Progenitor cell of endocrine pancreas (in vitro differentiated cells): ENCODE measurements at regions not wholly inside any gene's neighbourhood (a gene's known extent, or its start where the extent isn't known, plus 50 kb on each side); places are given as distances from the start of the nearest gene placed in this dataset.

Experiments used
- DNase-seq: peaks from one replicate; pipeline ENCODE4 v3.0.0; 2021; ENCODE audit warnings: low spot score; ENCODE audit not compliant: unreplicated experiment
- H3K27ac Mint-ChIP-seq: 2 replicates; pipeline ENCODE4 v1.8.0; 2021; ENCODE audit warnings: mild to moderate bottlenecking, moderate library complexity, mixed read lengths
- H3K27me3 Mint-ChIP-seq: 2 replicates; pipeline ENCODE4 v1.8.0; 2021; ENCODE audit warnings: mixed read lengths
- H3K36me3 Mint-ChIP-seq: 2 replicates; pipeline ENCODE4 v1.8.0; 2022; ENCODE audit warnings: mixed read lengths; ENCODE audit not compliant: insufficient read depth
- H3K4me1 Mint-ChIP-seq: 2 replicates; pipeline ENCODE4 v1.8.0; 2021; ENCODE audit warnings: low read depth, mixed read lengths
- H3K4me3 Mint-ChIP-seq: 2 replicates; pipeline ENCODE4 v1.8.0; 2021; ENCODE audit warnings: low read depth, mild to moderate bottlenecking, moderate library complexity, mixed read lengths
- H3K9me3 Mint-ChIP-seq: 2 replicates; pipeline ENCODE4 v1.8.0; 2021; ENCODE audit warnings: low read depth, mixed read lengths
- CTCF ChIP-seq: fragments of 200-600 bp; sonication (generic); IDR thresholded peaks from one replicate; pipeline ENCODE4 v1.5.0; 2021; ENCODE audit warnings: antibody characterized with exemption, mild to moderate bottlenecking; ENCODE audit not compliant: unreplicated experiment

DNA sequence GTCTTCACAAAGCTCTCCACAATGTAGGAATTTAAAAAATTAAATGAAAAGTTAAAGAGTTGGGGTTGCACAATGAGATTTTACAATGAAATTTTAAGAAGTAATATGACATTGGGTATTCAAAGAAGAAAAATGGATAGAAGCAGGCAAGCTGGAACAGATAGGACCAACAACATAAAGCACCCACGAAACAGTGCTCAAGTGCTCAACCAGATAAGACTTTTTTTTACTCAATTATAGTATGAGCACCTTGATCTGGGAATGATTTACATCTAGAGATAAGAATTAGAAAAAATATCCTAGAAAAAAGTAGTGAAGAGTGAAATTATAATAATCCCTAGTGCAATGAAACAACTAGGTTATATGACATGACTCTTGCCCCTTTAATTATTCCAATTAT is 1670.1 kb upstream of the ACO1 start:
- Mint-ChIP-seq H3K27me3 (no peaks in the 10 kb centered on the region), H3K4me3 (no peak overlapping the region), H3K27ac (no peak overlapping the region)

DNA sequence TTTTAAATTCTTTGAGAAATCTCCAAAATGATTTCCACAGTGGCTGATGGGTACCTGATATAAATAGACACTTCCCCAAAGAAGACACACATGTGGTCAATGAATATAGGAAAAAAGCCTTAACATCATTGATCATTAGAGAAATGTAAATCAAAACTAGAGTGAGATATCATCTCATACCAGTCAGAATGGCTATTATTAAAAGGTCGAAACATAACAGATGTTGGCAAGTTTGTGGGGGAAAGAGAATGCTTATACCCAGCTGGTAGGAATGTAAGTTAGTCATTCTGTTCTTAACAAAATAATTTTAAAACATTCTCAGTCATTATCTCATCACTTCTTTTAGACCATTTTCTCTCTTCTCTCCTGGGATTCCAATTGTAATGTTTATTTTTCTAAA is 1666.0 kb upstream of the ACO1 start:
- no peaks in the 10 kb centered on the region for H3K36me3 Mint-ChIP-seq
- H3K4me1 Mint-ChIP-seq = peaks cover 3% of the 10 kb centered on the region
- H3K27me3 Mint-ChIP-seq = no peaks in the 10 kb centered on the region
- TF ChIP-seq CTCF = no peak
- no peak overlapping the region for H3K27ac Mint-ChIP-seq
- no peaks in the 10 kb centered on the region for H3K9me3 Mint-ChIP-seq
- no peak overlapping the region for H3K4me3 Mint-ChIP-seq
- no peak for DNase-seq

More for the DNA sequence above, 1670.1 kb upstream of the ACO1 start:
- Mint-ChIP-seq H3K36me3 (no peaks in the 10 kb centered on the region), H3K4me1 (peaks cover 10% of the 10 kb centered on the region), H3K9me3 (no peaks in the 10 kb centered on the region)
- DNase-seq = no peak
- TF ChIP-seq CTCF = no peak

DNA sequence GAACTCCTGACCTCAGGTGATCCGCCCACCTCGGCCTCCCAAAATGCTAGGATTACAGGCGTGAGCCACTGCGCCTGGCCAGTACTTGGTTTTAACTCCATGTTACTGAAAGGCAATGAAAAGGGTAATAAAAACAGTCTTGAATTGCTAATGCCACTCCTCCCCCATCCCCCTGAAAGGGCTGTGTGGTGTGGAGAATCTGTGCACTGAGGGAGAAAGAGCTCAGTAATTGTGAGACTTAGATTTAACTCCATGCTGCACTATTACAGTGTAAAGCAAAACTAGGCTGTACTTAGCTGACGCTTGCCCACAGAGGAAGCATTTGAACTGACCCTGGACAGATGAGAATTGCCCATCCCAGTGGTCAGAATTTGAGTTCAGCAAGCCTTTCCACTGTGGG is 1662.4 kb upstream of the ACO1 start:
- Mint-ChIP-seq H3K4me3 (no peak overlapping the region), H3K27ac (no peak overlapping the region), H3K4me1 (no peaks in the 10 kb centered on the region), H3K27me3 (no peaks in the 10 kb centered on the region), H3K36me3 (no peaks in the 10 kb centered on the region), H3K9me3 (no peaks in the 10 kb centered on the region)
- TF ChIP-seq CTCF = no peak
- DNase-seq = no peak

DNA sequence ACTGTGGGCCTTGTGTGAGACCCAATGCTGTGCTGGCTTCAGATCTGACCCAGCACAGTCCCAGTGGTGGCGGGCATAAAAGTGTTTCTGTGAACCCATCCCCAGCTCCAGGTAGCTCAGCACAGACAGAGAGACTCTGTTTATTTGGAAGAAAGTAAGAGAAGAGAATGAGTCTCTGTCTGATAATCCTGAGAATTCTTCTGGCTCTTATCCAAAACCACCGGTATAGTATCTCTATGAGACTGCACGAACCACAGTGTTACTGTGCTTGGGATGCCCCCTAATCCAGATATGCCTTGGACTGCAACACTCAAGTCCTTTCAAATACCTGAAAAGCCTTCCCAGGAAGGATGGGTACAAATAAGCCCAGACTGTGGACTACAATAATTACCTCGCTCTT is 1660.8 kb upstream of the ACO1 start:
- no peak for DNase-seq
- Mint-ChIP-seq H3K27ac (no peak overlapping the region), H3K9me3 (no peaks in the 10 kb centered on the region), H3K4me3 (no peak overlapping the region), H3K4me1 (no peaks in the 10 kb centered on the region), H3K27me3 (no peaks in the 10 kb centered on the region), H3K36me3 (no peaks in the 10 kb centered on the region)
- TF ChIP-seq CTCF = no peak

DNA sequence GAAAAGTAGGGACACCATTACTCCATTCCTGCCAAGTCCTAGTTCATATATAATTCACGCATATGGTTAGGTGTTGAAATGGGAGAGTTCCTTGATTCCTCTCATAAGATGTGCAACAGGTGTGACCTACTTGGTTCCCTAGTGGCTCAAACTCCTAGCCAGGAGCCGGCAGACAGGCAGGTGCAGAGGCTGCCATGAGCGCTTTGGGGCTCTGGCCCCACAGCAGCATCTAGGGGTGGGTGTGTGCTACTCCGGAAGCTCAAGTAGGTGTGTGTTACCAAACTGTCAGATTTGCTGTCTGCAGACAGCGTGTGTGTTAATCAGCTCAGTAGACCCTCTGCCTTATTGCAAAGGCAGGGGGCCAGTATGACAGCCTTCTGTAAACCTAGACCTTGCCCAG is 1652.4 kb upstream of the ACO1 start:
- Mint-ChIP-seq H3K4me3 (no peak overlapping the region), H3K27me3 (no peaks in the 10 kb centered on the region), H3K27ac (no peak overlapping the region), H3K4me1 (peaks cover 2% of the 10 kb centered on the region), H3K9me3 (no peaks in the 10 kb centered on the region), H3K36me3 (no peaks in the 10 kb centered on the region)
- no peak for DNase-seq
- no peak for TF ChIP-seq CTCF
